ENCODE measurements at regions not wholly inside any gene's neighbourhood (a gene's known extent, or its start where the extent isn't known, plus 50 kb on each side); places are given as distances from the start of the nearest gene placed in this dataset.

DNA sequence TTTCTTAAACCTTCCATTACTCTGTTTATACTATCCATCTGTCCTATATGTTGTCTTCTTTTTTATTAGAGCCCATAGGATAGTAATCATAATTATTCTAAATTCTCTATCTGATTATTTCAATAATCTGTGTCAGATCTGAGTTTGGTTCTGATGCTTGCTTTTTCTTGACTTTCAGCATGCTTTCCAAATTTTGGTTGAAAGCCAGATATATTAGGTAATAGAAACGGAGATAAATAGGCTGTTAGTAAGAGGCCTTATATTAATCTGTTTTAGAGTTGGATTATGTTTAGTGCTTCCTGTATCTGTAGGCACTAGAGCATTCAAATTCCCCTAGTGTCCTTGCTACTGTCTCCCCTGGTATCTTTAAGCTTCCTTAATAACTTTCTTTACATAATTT lies 939.9 kb upstream of the GHITM start:
- TF ChIP-seq, protein P1, sequence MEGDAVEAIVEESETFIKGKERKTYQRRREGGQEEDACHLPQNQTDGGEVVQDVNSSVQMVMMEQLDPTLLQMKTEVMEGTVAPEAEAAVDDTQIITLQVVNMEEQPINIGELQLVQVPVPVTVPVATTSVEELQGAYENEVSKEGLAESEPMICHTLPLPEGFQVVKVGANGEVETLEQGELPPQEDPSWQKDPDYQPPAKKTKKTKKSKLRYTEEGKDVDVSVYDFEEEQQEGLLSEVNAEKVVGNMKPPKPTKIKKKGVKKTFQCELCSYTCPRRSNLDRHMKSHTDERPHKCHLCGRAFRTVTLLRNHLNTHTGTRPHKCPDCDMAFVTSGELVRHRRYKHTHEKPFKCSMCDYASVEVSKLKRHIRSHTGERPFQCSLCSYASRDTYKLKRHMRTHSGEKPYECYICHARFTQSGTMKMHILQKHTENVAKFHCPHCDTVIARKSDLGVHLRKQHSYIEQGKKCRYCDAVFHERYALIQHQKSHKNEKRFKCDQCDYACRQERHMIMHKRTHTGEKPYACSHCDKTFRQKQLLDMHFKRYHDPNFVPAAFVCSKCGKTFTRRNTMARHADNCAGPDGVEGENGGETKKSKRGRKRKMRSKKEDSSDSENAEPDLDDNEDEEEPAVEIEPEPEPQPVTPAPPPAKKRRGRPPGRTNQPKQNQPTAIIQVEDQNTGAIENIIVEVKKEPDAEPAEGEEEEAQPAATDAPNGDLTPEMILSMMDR (IDR thresholded peaks at IDR 0.05) = no peak
- TF ChIP-seq EP300 (IDR thresholded peaks at IDR 0.05) (no peak), POLR2AphosphoS5 (IDR thresholded peaks at IDR 0.05) (no peak)
